Activated CD4-positive, alpha-beta T cell treated with anti-CD3 and anti-CD28 coated beads for 36 hours (primary cell): ENCODE measurements at regions not wholly inside any gene's neighbourhood (a gene's known extent, or its start where the extent isn't known, plus 50 kb on each side); places are given as distances from the start of the nearest gene placed in this dataset.

Experiments
- ATAC-seq: fragments of 200-7000 bp; cut with Tn5 transposase; one replicate; pipeline ENCODE4 v1.10.0; 2021; ENCODE audit warnings: mild to moderate bottlenecking, moderate library complexity
- CTCF ChIA-PET: fragments of 350-600 bp; sonication (Branson Sonifier 250); formaldehyde crosslinking; loops from one replicate; lab custom pipeline; 2021; ENCODE audit warnings: antibody characterized with exemption; lab: Charles Lee
- POLR2A ChIA-PET: fragments of 350-600 bp; sonication (Branson Sonifier 250); formaldehyde crosslinking; loops from one replicate; lab custom pipeline; 2021; ENCODE audit warnings: antibody characterized with exemption, inconsistent platforms; lab: Charles Lee
- DNase-seq: peaks from one replicate; pipeline ENCODE4 v3.0.0-alpha.2; 2020
- H3K27ac Mint-ChIP-seq: one replicate; pipeline ENCODE4 v1.8.0; 2021; ENCODE audit warnings: mixed read lengths
- H3K27me3 Mint-ChIP-seq: one replicate; pipeline ENCODE4 v1.8.0; 2021; ENCODE audit warnings: mixed read lengths
- H3K36me3 Mint-ChIP-seq: one replicate; pipeline ENCODE4 v1.8.0; 2021; ENCODE audit warnings: low read depth, mixed read lengths
- H3K4me1 Mint-ChIP-seq: one replicate; pipeline ENCODE4 v1.8.0; 2021; ENCODE audit warnings: mixed read lengths
- H3K4me3 Mint-ChIP-seq: one replicate; pipeline ENCODE4 v1.8.0; 2021; ENCODE audit warnings: mild to moderate bottlenecking, moderate library complexity, mixed read lengths
- H3K9me3 Mint-ChIP-seq: one replicate; pipeline ENCODE4 v1.8.0; 2021; ENCODE audit warnings: low read depth, mixed read lengths
- intact Hi-C, 2 experiments: fragments of 100-400 bp; cut with DNase I in 1 of 2; cut with micrococcal nuclease in 1 of 2; formaldehyde crosslinking; loops; one replicate each; pipeline versions ENCODE4 v1.14.2 to v1.15.1; 2022 to 2024; cut with DNase I, micrococcal nuclease

GRCh38 chr13:72657379-72657778, 70.0 kb downstream of the MZT1 start:
- Mint-ChIP-seq H3K27me3 (peaks cover 17% of the 10 kb centered on the region), H3K36me3 (no peaks in the 10 kb centered on the region), H3K9me3 (no peaks in the 10 kb centered on the region), H3K4me3 (no peak overlapping the region), H3K27ac (no peak overlapping the region), H3K4me1 (no peaks in the 10 kb centered on the region)
- POLR2A ChIA-PET = no interaction called here
- no peak for DNase-seq
- ATAC-seq = no peak
- CTCF ChIA-PET = interaction anchor here (0.6 kb wide), 1 partner anchor 168 kb away, joined by 3 read pairs; no protein-coding TSS in a partner anchor
- intact Hi-C loops = no loop called here

GRCh38 chr13:72656357-72656756, 71.1 kb downstream of the MZT1 start:
- H3K9me3 Mint-ChIP-seq = no peaks in the 10 kb centered on the region
- H3K36me3 Mint-ChIP-seq = no peaks in the 10 kb centered on the region
- CTCF ChIA-PET = interaction anchor here (1.2 kb wide), 1 partner anchor 13 kb away, joined by 3 read pairs; no protein-coding TSS in a partner anchor
- intact Hi-C loops = no loop called here
- no peak overlapping the region for H3K4me3 Mint-ChIP-seq
- peaks cover 19% of the 10 kb centered on the region for H3K27me3 Mint-ChIP-seq
- no peak overlapping the region for H3K27ac Mint-ChIP-seq
- H3K4me1 Mint-ChIP-seq = no peaks in the 10 kb centered on the region
- ATAC-seq = no peak
- POLR2A ChIA-PET = no interaction called here
- no peak for DNase-seq

GRCh38 chr13:72653506-72653905, 73.9 kb downstream of the MZT1 start:
- Mint-ChIP-seq H3K9me3 (no peaks in the 10 kb centered on the region), H3K4me1 (no peaks in the 10 kb centered on the region), H3K27ac (no peak overlapping the region), H3K4me3 (no peak overlapping the region), H3K36me3 (no peaks in the 10 kb centered on the region), H3K27me3 (peaks cover 23% of the 10 kb centered on the region)
- CTCF ChIA-PET = interaction anchor here (1.3 kb wide), 1 partner anchor 9 kb away, joined by 3 read pairs; no protein-coding TSS in a partner anchor
- POLR2A ChIA-PET = no interaction called here
- intact Hi-C loops = no loop called here
- ATAC-seq (no peak), DNase-seq (no peak)

- CTCF ChIA-PET = no interaction called here
- H3K27me3 Mint-ChIP-seq = peaks cover 17% of the 10 kb centered on the region
- intact Hi-C loops = no loop called here
- H3K4me1 Mint-ChIP-seq = no peaks in the 10 kb centered on the region
- no peak for DNase-seq
- POLR2A ChIA-PET = no interaction called here
- ATAC-seq = no peak
- no peak overlapping the region for H3K27ac Mint-ChIP-seq
- H3K9me3 Mint-ChIP-seq = no peaks in the 10 kb centered on the region
- H3K4me3 Mint-ChIP-seq = no peak overlapping the region
- H3K36me3 Mint-ChIP-seq = no peaks in the 10 kb centered on the region
Measured at GRCh38 chr13:72652681-72653080, 74.7 kb downstream of the MZT1 start.

- H3K4me1 Mint-ChIP-seq = no peaks in the 10 kb centered on the region
- DNase-seq (no peak), ATAC-seq (no peak)
- no peak overlapping the region for H3K4me3 Mint-ChIP-seq
- intact Hi-C loops = no loop called here
- H3K36me3 Mint-ChIP-seq = no peaks in the 10 kb centered on the region
- ChIA-PET CTCF (interaction anchor here (0.7 to 1.2 kb wide), 3 partner anchors 8 to 12 kb away, joined by 3 read pairs; no protein-coding TSS in a partner anchor), POLR2A (no interaction called here)
- H3K9me3 Mint-ChIP-seq = no peaks in the 10 kb centered on the region
- H3K27ac Mint-ChIP-seq = no peak overlapping the region
- H3K27me3 Mint-ChIP-seq = peaks cover 16% of the 10 kb centered on the region
Measured at GRCh38 chr13:72651144-72651543, 76.3 kb downstream of the MZT1 start.

- intact Hi-C loops = no loop called here
- no peak for DNase-seq
- Mint-ChIP-seq H3K27me3 (peaks cover 15% of the 10 kb centered on the region), H3K9me3 (no peaks in the 10 kb centered on the region), H3K4me3 (no peak overlapping the region), H3K27ac (no peak overlapping the region), H3K4me1 (no peaks in the 10 kb centered on the region), H3K36me3 (no peaks in the 10 kb centered on the region)
- CTCF ChIA-PET = interaction anchor here (1.2 kb wide), 1 partner anchor 8 kb away, joined by 3 read pairs; no protein-coding TSS in a partner anchor
- no peak for ATAC-seq
- POLR2A ChIA-PET = no interaction called here
Measured at GRCh38 chr13:72650051-72650700, 77.3 kb downstream of the MZT1 start.

GRCh38 chr13:72648513-72649065, 78.8 kb downstream of the MZT1 start:
- no peaks in the 10 kb centered on the region for H3K9me3 Mint-ChIP-seq
- DNase-seq (no peak), ATAC-seq (no peak)
- POLR2A ChIA-PET = no interaction called here
- intact Hi-C loops = no loop called here
- no peak overlapping the region for H3K4me3 Mint-ChIP-seq
- CTCF ChIA-PET = interaction anchor here (0.6 kb wide), 1 partner anchor 271 kb away, joined by 3 read pairs; no protein-coding TSS in a partner anchor
- H3K27ac Mint-ChIP-seq = no peak overlapping the region
- H3K36me3 Mint-ChIP-seq = no peaks in the 10 kb centered on the region
- peaks cover 14% of the 10 kb centered on the region for H3K27me3 Mint-ChIP-seq
- H3K4me1 Mint-ChIP-seq = no peaks in the 10 kb centered on the region

GRCh38 chr13:72647422-72647821, 80.0 kb downstream of the MZT1 start:
- Mint-ChIP-seq H3K4me1 (no peaks in the 10 kb centered on the region), H3K9me3 (no peaks in the 10 kb centered on the region), H3K36me3 (no peaks in the 10 kb centered on the region), H3K4me3 (no peak overlapping the region), H3K27ac (no peak overlapping the region), H3K27me3 (peaks cover 13% of the 10 kb centered on the region)
- ChIA-PET CTCF (interaction anchor here (0.7 kb wide), 1 partner anchor 172 kb away, joined by 3 read pairs; no protein-coding TSS in a partner anchor), POLR2A (no interaction called here)
- intact Hi-C loops = no loop called here
- DNase-seq (no peak), ATAC-seq (no peak)

DNA sequence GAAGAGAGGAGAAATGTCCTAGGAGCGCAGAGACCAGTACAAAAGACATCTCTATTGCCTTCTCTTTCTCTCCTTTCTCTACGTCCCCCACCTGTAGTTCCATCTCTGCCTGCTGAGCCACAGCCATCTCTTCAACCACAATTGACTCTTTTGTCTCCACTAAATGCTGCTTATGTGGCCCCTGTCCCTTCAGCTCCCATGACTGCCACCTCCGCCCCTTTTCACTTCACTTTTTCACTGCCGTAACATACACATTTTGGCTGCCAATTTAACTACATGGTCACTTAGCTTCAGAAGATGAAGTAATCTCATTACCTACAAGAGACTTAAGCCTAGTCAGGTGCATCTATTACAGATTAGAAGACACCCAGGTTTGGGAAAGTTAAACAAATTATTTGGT, 81.9 kb downstream of the MZT1 start:
- Mint-ChIP-seq H3K27ac (no peak overlapping the region), H3K4me1 (no peaks in the 10 kb centered on the region), H3K4me3 (no peak overlapping the region), H3K27me3 (peaks cover 8% of the 10 kb centered on the region), H3K9me3 (no peaks in the 10 kb centered on the region), H3K36me3 (no peaks in the 10 kb centered on the region)
- ATAC-seq (no peak), DNase-seq (no peak)
- POLR2A ChIA-PET = interaction anchor here (0.6 kb wide), 1 partner anchor 49 kb away, joined by 4 read pairs; no protein-coding TSS in a partner anchor
- CTCF ChIA-PET = no interaction called here
- intact Hi-C loops = no loop called here

DNA sequence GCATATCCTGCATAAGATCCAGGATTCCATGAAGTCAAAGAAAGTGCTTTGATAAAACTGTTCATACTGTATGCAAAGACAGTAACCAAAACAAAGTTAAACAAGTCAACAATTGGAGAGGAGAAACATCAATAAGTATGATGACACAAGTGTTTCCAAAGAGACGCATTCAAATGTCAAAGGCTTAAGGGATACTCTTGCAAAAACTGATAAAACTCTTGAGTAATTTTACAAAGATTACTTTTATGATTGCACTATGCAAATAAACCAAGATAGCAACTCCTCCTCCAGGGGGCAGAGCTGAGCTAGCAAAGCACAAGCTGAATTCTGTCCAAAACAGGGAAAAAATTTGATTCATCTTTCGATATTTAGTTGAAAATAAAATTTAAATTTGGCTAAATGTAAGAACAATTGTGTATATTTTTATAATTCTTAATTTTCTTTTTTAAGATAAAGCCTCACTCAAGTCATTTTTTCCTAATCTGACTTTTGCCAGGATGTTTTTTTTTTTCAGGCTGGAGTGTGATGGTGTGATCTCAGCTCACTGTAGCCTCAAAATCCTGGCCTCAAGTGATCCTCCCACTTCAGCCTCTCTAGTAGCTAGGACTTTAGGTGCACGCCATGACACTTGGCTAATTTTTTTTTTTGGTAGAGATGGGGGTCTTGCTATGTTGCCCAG, 84.0 kb downstream of the MZT1 start:
- DNase-seq = peak; percentile 80
- CTCF ChIA-PET = interaction anchor here (0.7 to 2.1 kb wide), 7 partner anchors 8 to 123 kb away, joined by 3 to 11 read pairs (median 3); no protein-coding TSS in a partner anchor
- H3K4me1 Mint-ChIP-seq = no peaks in the 10 kb centered on the region
- peaks cover 3% of the 10 kb centered on the region for H3K27me3 Mint-ChIP-seq
- H3K27ac Mint-ChIP-seq = no peak overlapping the region
- H3K9me3 Mint-ChIP-seq = no peaks in the 10 kb centered on the region
- POLR2A ChIA-PET = no interaction called here
- no peak overlapping the region for H3K4me3 Mint-ChIP-seq
- H3K36me3 Mint-ChIP-seq = no peaks in the 10 kb centered on the region
- peak; percentile 47 for ATAC-seq
- intact Hi-C loops = loop anchor here in 1 of 2 experiments (2.0 kb wide), 2 partner anchors 83 to 1065 kb away; partner anchors contain the start of genes BORA and MZT1

GRCh38 chr13:72639377-72639776, 88.1 kb downstream of the MZT1 start:
- DNase-seq = no peak
- no peak for ATAC-seq
- ChIA-PET POLR2A (no interaction called here), CTCF (no interaction called here)
- no peaks in the 10 kb centered on the region for H3K27me3 Mint-ChIP-seq
- no peaks in the 10 kb centered on the region for H3K9me3 Mint-ChIP-seq
- no peak overlapping the region for H3K4me3 Mint-ChIP-seq
- no peak overlapping the region for H3K27ac Mint-ChIP-seq
- H3K4me1 Mint-ChIP-seq = no peaks in the 10 kb centered on the region
- intact Hi-C loops = no loop called here
- H3K36me3 Mint-ChIP-seq = no peaks in the 10 kb centered on the region
